ENCODE measurements at regions not wholly inside any gene's neighbourhood (a gene's known extent, or its start where the extent isn't known, plus 50 kb on each side); places are given as distances from the start of the nearest gene placed in this dataset.

DNA sequence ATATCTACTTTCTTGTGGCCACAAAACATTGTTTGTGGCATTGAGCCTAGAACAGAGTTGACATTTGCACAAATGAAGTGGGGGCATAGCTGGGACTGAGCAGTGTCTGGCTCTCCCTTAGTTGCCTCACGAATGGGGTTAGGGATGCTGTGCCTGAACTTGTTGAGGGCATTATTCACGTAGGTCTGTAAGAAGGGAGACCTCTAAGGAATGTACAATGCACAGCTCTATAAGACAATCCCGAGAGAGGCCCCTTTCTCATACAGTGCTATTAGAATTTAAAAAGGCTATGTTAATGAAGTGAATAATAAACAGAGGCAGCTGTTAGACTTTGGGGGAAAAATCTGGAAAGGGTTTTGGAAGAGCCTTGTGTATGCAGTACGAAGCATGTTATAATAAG, 118.4 kb upstream of the DEPDC1 start:
- Histone ChIP-seq H3K4me3 (replicated peaks; ENCODE audit: insufficient read depth, low read length) (no peak overlapping the region), H3K27me3 (ENCODE audit: insufficient read depth, poor library complexity, severe bottlenecking) (no peaks in the 10 kb centered on the region), H3K27ac (replicated peaks) (no peak overlapping the region)
- no peak for DNase-seq (ENCODE audit: low read depth in 1 of 2, low spot score in 1 of 2)
- TF ChIP-seq POLR2AphosphoS5 (IDR thresholded peaks at IDR 0.05; ENCODE audit: low read depth) (no peak), GABPA (IDR thresholded peaks at IDR 0.05; ENCODE audit: low read depth) (no peak), REST (IDR thresholded peaks at IDR 0.05; ENCODE audit: insufficient replicate concordance, low read depth) (no peak), SPI1 (IDR thresholded peaks at IDR 0.05; ENCODE audit: borderline replicate concordance, low read depth) (no peak)
- TF ChIP-seq, protein P1, sequence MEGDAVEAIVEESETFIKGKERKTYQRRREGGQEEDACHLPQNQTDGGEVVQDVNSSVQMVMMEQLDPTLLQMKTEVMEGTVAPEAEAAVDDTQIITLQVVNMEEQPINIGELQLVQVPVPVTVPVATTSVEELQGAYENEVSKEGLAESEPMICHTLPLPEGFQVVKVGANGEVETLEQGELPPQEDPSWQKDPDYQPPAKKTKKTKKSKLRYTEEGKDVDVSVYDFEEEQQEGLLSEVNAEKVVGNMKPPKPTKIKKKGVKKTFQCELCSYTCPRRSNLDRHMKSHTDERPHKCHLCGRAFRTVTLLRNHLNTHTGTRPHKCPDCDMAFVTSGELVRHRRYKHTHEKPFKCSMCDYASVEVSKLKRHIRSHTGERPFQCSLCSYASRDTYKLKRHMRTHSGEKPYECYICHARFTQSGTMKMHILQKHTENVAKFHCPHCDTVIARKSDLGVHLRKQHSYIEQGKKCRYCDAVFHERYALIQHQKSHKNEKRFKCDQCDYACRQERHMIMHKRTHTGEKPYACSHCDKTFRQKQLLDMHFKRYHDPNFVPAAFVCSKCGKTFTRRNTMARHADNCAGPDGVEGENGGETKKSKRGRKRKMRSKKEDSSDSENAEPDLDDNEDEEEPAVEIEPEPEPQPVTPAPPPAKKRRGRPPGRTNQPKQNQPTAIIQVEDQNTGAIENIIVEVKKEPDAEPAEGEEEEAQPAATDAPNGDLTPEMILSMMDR (IDR thresholded peaks at IDR 0.05; ENCODE audit: insufficient read depth, low read length), result no peak

DNA sequence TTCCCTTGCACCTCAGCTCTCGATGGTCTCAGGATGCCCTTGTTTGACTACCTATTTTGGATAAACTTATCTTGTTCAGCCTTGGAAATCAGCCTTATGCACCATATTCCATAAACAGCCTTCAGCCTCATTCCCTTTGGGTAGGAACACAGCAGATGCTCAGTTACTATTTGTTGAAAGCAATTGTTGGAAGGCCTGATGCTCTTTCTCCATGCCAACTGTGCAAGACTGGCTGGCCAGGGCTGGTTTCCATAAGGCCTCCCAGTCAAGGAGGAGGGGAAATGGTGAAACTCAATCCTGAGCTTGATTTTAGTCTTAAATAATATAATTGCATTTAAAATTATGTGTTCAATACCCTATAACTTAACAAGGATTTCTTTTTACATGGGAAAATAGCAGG, 121.1 kb upstream of the DEPDC1 start:
- TF ChIP-seq SPI1 (IDR thresholded peaks at IDR 0.05; ENCODE audit: borderline replicate concordance, low read depth) (no peak), GABPA (IDR thresholded peaks at IDR 0.05; ENCODE audit: low read depth) (no peak), POLR2AphosphoS5 (IDR thresholded peaks at IDR 0.05; ENCODE audit: low read depth) (no peak), REST (IDR thresholded peaks at IDR 0.05; ENCODE audit: insufficient replicate concordance, low read depth) (no peak)
- TF ChIP-seq, protein P1 (IDR thresholded peaks at IDR 0.05; ENCODE audit: insufficient read depth, low read length), result no peak
- no peak for DNase-seq (ENCODE audit: low read depth in 1 of 2, low spot score in 1 of 2)
- Histone ChIP-seq H3K27ac (replicated peaks) (no peak overlapping the region), H3K27me3 (ENCODE audit: insufficient read depth, poor library complexity, severe bottlenecking) (no peaks in the 10 kb centered on the region), H3K4me3 (replicated peaks; ENCODE audit: insufficient read depth, low read length) (no peak overlapping the region)

DNA sequence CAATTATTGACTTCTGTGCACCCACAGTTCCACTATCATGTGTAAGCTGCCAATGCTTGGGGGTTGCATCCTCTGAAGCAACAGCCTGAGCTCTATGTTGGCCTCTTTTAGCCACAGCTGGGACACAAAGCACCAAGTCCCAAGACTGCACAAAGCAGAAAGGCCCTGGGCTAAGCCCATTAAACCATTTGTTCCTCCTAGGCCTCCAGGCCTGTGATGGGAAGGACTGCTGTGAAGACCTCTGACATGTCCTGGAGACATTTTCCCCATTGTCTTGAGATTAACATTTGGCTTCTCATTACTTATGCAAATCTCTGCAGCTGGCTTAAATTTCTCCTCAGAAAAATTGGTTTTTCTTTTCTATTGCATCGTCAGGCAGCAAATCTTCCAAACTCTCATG, 123.7 kb upstream of the DEPDC1 start:
- Histone ChIP-seq H3K27ac (replicated peaks) (no peak overlapping the region), H3K4me3 (replicated peaks; ENCODE audit: insufficient read depth, low read length) (no peak overlapping the region), H3K27me3 (ENCODE audit: insufficient read depth, poor library complexity, severe bottlenecking) (no peaks in the 10 kb centered on the region)
- no peak for TF ChIP-seq GABPA (IDR thresholded peaks at IDR 0.05; ENCODE audit: low read depth)
- TF ChIP-seq REST (IDR thresholded peaks at IDR 0.05; ENCODE audit: insufficient replicate concordance, low read depth), result no peak
- TF ChIP-seq SPI1 (IDR thresholded peaks at IDR 0.05; ENCODE audit: borderline replicate concordance, low read depth), result no peak
- TF ChIP-seq POLR2AphosphoS5 (IDR thresholded peaks at IDR 0.05; ENCODE audit: low read depth), result no peak
- TF ChIP-seq, protein P1 (IDR thresholded peaks at IDR 0.05; ENCODE audit: insufficient read depth, low read length), result no peak
- DNase-seq (ENCODE audit: low read depth in 1 of 2, low spot score in 1 of 2), result no peak

Data from HL-60 (cell line).